GM12801 (cell line): ENCODE measurements at regions not wholly inside any gene's neighbourhood (a gene's known extent, or its start where the extent isn't known, plus 50 kb on each side); places are given as distances from the start of the nearest gene placed in this dataset.

Source experiments
- TF ChIP-seq, protein P1 (sequence below): IDR thresholded peaks from one replicate; pipeline ENCODE4 v1.5.1; 2011; ENCODE audit warnings: control low read depth; ENCODE audit not compliant: insufficient read length; ENCODE audit errors: extremely low read depth

DNA sequence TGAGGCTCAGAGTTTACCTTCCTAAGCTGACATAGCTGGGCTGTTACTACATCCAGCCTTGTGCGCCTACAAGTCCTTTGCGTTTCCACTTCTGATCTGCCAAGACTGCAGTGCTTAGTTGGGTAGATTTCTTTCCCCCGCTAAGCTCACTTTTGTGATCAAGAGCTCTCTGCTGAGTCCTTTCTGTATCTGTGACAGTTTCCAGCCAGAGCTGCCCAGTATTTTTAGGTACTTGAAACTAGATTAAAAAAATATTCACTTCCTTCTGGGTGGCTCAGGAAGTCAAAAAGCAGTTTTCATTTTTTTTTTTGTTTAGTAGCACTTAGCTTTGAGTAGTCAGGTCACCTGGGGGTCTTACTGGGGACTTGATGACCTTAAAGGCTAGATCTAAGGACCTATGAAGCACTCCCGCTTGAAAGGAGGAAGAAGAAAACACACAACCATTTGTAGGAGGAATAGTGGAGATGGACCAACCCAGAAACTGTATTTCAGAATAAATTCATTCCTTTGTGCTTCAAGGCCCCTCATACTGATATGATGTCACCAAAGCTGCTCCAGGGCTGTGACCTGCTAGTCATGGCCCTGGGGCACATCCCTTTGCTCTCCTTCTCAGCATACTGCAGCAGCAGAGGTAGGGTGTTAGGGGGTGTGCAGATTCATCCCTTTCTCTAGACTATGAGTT, 75.6 kb upstream of the HNF1B start:
- TF ChIP-seq, protein P1, sequence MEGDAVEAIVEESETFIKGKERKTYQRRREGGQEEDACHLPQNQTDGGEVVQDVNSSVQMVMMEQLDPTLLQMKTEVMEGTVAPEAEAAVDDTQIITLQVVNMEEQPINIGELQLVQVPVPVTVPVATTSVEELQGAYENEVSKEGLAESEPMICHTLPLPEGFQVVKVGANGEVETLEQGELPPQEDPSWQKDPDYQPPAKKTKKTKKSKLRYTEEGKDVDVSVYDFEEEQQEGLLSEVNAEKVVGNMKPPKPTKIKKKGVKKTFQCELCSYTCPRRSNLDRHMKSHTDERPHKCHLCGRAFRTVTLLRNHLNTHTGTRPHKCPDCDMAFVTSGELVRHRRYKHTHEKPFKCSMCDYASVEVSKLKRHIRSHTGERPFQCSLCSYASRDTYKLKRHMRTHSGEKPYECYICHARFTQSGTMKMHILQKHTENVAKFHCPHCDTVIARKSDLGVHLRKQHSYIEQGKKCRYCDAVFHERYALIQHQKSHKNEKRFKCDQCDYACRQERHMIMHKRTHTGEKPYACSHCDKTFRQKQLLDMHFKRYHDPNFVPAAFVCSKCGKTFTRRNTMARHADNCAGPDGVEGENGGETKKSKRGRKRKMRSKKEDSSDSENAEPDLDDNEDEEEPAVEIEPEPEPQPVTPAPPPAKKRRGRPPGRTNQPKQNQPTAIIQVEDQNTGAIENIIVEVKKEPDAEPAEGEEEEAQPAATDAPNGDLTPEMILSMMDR: no peak

DNA sequence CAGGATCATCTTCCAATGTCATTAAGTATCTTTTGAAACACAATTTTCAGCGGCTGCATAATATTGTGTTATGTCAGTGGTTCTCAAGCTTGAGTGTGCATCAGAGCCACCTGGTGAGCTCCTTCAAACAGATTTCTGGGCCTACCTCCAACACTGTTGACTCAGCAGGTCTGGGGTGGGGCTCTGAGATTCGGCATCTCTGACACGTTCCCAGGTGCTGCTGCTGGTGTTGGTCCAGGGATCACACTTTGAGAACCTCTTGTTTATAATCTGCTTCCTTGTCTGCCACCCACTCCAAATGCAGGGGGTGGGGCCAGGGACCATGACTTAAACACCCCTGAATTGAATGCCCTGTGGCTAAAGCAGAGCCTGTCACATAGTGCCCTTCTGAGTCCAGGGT, 73.8 kb upstream of the HNF1B start:
- TF ChIP-seq, protein P1: no peak

DNA sequence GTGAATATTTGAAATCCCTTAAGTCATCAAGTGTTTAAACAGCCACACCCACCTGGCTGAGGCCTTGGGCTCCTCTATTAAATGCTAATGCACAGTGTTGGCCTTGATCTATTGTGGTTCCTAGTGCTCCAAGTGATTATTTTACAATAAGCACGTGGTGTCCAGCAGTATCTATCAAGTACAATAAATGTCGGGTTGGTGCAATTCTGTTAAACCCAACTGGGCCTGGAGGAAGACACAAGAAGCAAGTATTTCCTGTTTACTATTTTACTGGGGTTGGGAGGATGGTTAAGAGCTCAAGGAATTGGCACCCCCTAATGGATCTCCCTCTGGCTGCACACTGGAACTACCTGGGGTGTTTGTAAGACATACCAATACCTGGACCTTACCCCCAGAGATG, 72.1 kb upstream of the HNF1B start:
- TF ChIP-seq, protein P1: no peak

DNA sequence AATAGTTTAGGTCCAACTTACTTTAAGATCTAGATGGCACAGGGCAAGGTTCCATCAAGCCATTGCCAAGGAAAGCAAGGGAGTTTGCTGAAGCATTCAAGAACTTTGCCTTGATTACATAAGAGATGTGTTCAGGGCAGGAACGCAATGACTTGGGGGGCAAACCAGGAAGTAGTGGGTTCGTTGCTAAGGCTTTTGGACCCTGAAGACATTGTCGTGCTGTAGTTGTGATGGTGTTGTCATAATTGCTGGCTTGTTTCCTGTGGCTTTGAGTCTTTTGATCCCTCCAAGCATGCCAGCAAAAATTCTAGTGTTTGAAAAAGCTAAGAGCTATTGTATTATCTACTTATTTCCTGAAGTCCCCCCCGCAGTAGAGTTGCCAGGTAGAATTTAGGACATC, 70.7 kb upstream of the HNF1B start:
- TF ChIP-seq, protein P1: no peak

DNA sequence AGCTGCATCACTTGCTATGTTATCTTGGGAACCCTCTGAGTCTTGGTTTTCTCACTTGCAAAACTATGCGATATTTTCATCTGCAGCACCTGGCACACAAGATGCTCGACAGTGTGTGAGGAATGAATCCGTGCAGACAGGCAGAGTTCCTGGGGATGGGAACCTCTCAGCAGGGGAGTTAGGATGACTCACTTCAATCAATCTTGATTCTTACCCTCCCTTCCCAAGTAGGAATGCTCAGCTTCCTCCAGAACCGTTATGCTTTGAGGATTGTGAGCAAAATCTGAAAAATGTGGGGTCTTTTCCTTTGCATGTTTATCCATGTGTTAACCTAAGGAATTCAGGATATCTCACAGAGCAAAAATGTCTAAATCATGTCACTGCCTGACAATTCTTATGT, 68.9 kb upstream of the HNF1B start:
- TF ChIP-seq, protein P1: no peak

DNA sequence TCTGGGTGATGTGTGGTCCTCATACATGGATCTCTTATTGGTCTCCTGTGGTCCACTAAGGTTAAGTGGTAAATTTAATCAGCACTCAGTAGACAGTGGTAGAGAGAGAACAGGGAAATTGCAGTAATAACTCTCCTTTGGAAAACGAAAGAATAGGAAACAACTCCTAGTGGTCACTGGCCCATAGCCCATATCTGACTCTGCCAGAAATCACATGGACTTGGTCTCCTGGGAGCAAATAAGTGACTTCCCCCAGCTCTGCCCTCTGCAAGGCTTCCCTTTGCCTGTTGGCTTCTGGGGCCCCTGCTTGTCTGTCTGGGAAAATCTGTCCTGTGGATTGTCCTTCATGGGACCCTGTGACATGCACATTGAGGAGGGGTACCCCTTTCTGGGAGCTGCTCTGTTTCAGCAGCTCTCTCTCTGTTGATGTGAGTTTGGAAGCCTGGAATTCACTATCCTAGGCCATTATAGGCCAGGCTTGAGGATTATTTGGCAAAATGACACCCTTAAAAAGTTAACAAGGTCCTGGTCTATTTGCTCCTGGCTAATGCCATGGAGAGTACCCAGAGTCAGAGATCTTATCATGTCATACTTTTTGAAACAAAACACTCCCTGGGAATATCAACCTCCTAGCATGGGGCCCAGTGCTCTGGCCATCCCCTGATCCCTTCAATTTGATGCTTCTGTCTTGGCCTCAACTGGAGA, 58.0 kb upstream of the HNF1B start:
- TF ChIP-seq, protein P1: no peak

DNA sequence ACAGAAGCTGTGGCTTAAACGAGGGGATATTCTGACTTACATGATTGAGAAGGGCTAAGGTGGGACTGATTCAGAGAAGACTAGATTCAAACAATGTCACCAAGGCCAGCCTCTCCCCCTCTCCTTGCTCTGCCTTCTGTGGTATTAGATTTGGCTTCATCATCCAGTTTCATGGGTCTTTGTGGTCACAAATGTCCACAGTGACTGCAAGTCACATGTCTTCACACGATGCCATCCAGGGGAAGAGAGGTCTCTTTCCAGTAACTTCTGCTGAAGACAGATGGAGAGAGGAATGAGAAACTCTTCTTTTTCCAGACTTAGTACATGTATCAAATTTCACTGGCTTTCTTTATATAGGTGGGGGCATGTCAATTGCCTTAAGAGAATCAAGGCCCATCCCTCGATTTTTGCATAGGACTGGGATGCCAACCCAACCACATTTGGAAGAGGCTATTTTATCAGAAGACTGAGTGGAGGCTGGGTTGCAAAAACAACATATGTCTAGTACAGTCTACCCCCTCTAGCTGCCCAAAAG, 57.3 kb upstream of the HNF1B start:
- TF ChIP-seq, protein P1: no peak
